HFFc6 (cell line): ENCODE measurements at regions not wholly inside any gene's neighbourhood (a gene's known extent, or its start where the extent isn't known, plus 50 kb on each side); places are given as distances from the start of the nearest gene placed in this dataset.

Experiments used
- DNase-seq: peaks from one replicate; pipeline ENCODE4 v3.0.0-alpha.2; 2018
- H3K27ac Mint-ChIP-seq: 2 replicates; pipeline ENCODE4 v1.8.0; 2020; ENCODE audit warnings: mild to moderate bottlenecking, mixed read lengths
- H3K27me3 Mint-ChIP-seq: 2 replicates; pipeline ENCODE4 v1.8.0; 2021; ENCODE audit warnings: mild to moderate bottlenecking, moderate library complexity, mixed read lengths; ENCODE audit not compliant: insufficient read depth
- H3K36me3 Mint-ChIP-seq: 2 replicates; pipeline ENCODE4 v1.8.0; 2021; ENCODE audit warnings: low read depth, mixed read lengths
- H3K4me1 Mint-ChIP-seq: 2 replicates; pipeline ENCODE4 v1.8.0; 2020; ENCODE audit warnings: low read depth, mixed read lengths
- H3K4me3 Mint-ChIP-seq: 2 replicates; pipeline ENCODE4 v1.8.0; 2020; ENCODE audit warnings: mild to moderate bottlenecking, moderate library complexity, mixed read lengths
- H3K9me3 Mint-ChIP-seq: 2 replicates; pipeline ENCODE4 v1.8.0; 2020; ENCODE audit warnings: mild to moderate bottlenecking, mixed read lengths
- CTCF ChIP-seq: fragments of 200-600 bp; sonication (generic); IDR thresholded peaks from 2 replicates; pipeline ENCODE4 v1.5.0; 2021; ENCODE audit warnings: antibody characterized with exemption, mild to moderate bottlenecking

GRCh38 chr11:88036701-88037100 lies 138.5 kb downstream of the RAB38 start:
- no peaks in the 10 kb centered on the region for H3K4me1 Mint-ChIP-seq
- peaks cover 2% of the 10 kb centered on the region; the same call in 1 of the 2 replicates for H3K27me3 Mint-ChIP-seq
- no peaks in the 10 kb centered on the region for H3K9me3 Mint-ChIP-seq
- no peak overlapping the region for H3K27ac Mint-ChIP-seq
- no peak for TF ChIP-seq CTCF
- no peaks in the 10 kb centered on the region for H3K36me3 Mint-ChIP-seq
- no peak overlapping the region for H3K4me3 Mint-ChIP-seq
- DNase-seq, result no peak

DNA sequence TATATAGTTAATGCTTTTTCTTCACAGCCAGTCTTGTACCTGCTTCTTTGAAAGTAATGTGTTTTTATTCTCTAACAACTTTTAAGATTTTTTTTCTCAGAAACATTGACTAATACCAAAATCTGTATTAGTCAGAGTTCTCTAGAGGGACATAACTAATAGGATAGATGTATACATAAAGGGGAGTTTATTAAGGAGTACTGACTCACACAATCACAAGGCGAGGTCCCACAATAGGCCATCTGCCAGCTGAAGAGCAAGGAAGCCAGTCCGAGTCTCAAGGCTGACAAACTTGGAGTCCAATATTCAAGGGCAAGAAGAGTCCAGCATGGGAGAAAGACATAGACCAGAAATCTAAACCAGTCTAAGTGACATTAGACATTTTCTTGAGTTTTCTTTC lies 140.0 kb downstream of the RAB38 start:
- no peak overlapping the region for H3K27ac Mint-ChIP-seq
- H3K27me3 Mint-ChIP-seq, result no peaks in the 10 kb centered on the region
- H3K36me3 Mint-ChIP-seq, result no peaks in the 10 kb centered on the region
- TF ChIP-seq CTCF, result no peak
- H3K4me1 Mint-ChIP-seq, result no peaks in the 10 kb centered on the region
- no peak for DNase-seq
- H3K9me3 Mint-ChIP-seq, result no peaks in the 10 kb centered on the region
- H3K4me3 Mint-ChIP-seq, result no peak overlapping the region

- DNase-seq, result no peak
- Mint-ChIP-seq H3K27ac (no peak overlapping the region), H3K9me3 (no peaks in the 10 kb centered on the region), H3K36me3 (no peaks in the 10 kb centered on the region), H3K4me3 (no peak overlapping the region), H3K4me1 (no peaks in the 10 kb centered on the region), H3K27me3 (no peaks in the 10 kb centered on the region)
- TF ChIP-seq CTCF, result no peak
These were observed 157.6 kb downstream of the RAB38 start for GRCh38 chr11:88017666-88018065.

GRCh38 chr11:88016392-88017170 lies 158.7 kb downstream of the RAB38 start:
- DNase-seq, result peak; percentile 76

DNA sequence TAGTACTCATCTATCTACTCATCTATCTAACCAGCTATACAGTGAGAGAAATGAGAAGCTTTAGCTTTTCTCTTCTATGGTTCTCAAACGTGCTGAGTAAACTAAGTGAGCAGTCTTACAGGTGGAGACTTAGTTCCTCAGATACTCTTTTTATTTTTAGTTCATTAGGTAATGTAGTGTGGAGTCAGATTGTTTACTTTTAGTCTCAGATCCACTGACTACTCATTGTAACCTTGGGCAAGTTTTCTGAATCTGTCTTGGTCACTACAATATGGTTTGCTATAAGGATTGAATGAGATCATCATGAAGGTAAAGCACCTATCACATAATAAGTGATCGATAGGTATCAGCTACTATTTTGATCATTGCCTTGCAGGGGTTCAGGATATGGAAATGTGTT lies 160.1 kb downstream of the RAB38 start:
- no peak for DNase-seq
- TF ChIP-seq CTCF, result no peak
- H3K4me1 Mint-ChIP-seq, result no peaks in the 10 kb centered on the region
- no peak overlapping the region for H3K4me3 Mint-ChIP-seq
- no peaks in the 10 kb centered on the region for H3K9me3 Mint-ChIP-seq
- H3K27me3 Mint-ChIP-seq, result peaks cover 3% of the 10 kb centered on the region; the same call in 1 of the 2 replicates
- no peak overlapping the region for H3K27ac Mint-ChIP-seq
- no peaks in the 10 kb centered on the region for H3K36me3 Mint-ChIP-seq

More at GRCh38 chr11:88016392-88017170, 158.7 kb downstream of the RAB38 start:
- H3K27ac Mint-ChIP-seq, result no peak overlapping the region
- peaks cover 3% of the 10 kb centered on the region; the same call in 1 of the 2 replicates for H3K27me3 Mint-ChIP-seq
- no peak overlapping the region for H3K4me3 Mint-ChIP-seq
- H3K9me3 Mint-ChIP-seq, result no peaks in the 10 kb centered on the region
- TF ChIP-seq CTCF, result peak; percentile 90
- no peaks in the 10 kb centered on the region for H3K4me1 Mint-ChIP-seq
- H3K36me3 Mint-ChIP-seq, result no peaks in the 10 kb centered on the region
